GM18870 (cell line): ENCODE measurements at regions not wholly inside any gene's neighbourhood (a gene's known extent, or its start where the extent isn't known, plus 50 kb on each side); places are given as distances from the start of the nearest gene placed in this dataset.
"Not testable (repeated sequence)": the region's sequence is repeated elsewhere in the genome, so short reads cannot be mapped to it uniquely, and the experiment has no call there.

Experiments
- ATAC-seq: cut with Tn5 transposase; IDR thresholded peaks from one replicate; pipeline ENCODE4 v1.9.1; 2021; ENCODE audit warnings: moderate library complexity; ENCODE audit not compliant: unreplicated experiment

DNA sequence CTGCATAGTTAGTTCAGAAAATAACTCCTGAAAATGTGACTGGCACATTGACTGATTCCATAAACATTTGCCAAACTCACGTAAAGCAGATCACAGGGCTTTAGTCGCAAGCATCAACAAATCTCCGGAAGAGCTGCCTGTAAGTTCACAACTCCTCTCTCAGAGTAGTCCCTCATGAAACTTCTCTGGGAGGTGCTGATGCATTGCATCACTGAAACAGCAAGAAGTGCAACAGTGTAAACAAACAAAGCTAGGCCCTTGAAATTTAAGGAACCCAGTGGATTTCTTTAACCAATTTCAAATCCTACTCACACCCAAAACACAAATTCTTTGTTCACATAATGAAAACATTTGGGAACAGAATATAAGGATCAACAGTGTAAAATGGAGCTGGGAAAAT lies 1691.7 kb upstream of the FLRT2 start:
- ATAC-seq = no peak

DNA sequence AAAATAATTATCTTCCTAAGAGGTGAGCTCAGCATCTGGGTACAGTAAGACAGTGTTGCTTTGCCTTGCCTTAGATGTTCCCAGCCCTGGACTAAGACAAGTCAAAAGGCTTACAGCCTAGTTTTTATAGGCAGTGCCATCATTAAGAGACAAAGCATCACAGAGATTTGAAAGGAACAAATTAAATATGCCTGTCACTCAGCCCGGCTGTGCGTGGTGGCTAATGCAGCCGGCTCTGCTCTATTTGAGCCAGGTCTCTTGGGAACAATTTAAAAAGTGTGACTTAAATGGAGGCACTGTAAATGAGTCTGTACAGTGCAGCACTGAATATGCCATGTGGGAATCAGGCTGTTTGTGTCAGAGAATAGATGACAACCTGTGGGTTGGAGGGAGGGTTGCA lies 1687.4 kb upstream of the FLRT2 start:
- no peak for ATAC-seq

DNA sequence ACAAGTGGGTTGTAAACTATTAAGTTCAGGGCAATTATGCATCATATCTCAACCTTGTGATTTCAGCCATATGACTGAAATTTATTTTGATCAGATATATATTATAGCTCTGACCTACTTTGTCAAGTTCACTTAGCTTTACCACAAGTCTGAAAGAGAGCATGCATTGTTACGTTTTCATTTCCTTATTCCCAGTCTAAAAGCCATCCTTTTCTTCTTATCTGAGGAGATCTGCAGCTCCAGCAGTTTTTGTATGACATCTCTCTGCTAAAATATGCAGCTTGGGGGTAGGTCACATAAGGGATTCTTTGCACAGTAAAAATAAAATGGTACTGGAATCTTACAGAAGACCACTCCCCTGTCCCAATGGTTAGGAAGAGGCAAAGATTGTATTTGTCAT lies 1682.8 kb upstream of the FLRT2 start:
- no peak for ATAC-seq

DNA sequence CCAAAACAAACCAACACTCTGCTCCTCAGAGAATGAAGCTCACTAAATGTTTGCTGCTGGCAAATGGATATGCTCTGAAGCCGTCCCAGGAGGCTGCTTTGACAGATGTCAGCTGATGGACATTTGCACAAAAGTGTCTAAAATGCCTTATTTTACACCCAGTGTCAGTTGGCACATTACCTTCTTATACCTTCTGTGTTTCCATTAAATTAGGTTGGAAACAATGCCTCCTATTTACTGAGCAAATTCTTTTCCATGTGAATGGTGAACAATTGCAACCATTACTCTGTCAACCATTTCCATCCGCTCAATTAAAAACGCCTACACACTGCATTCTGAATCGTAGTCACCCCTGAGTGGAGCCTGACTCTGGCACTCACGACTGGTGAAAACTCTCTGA lies 1679.9 kb upstream of the FLRT2 start:
- no peak for ATAC-seq

DNA sequence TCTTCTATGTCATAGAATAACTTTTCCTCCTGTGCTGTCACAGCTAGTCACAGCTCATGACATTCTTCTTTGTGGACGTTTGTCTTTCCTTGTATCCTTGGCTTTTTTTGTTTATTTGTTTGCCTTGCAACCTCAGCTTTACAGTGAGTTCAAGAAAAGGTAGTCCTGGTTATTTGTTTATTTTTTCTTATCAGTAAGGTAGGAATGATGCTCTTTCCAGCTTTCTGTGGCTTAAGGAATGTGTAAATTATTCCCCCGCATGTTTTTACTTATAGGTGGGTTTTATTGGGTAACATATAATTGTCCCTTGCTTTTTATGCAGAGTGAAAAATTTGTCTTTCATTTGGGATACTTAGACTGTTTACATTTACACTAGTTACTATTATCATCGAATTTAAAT lies 1673.6 kb upstream of the FLRT2 start:
- no peak for ATAC-seq

DNA sequence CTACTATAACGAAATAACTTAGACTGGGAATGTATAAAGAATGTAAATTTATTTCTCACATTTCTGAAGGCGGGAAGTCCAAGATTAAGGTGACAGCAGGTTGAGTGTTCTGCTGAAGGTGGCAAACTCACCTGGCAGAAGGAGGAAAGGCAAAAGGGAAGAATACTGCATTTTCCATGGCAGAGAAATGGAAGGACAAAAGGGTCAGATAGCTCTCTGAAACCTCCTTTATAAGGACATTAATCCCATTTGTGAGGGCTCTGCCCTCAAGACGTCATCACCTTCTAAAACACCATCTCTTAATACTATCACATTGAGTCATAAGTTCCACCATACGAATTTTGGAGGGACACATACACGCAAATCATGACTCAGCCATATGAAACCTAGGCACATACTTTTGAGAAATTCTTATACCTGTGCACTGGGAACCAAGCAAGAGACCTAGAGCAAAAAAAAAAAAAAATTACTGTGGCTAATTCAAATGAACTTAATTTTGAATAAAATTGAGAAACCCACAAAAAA lies 1669.3 kb upstream of the FLRT2 start:
- ATAC-seq = no peak

DNA sequence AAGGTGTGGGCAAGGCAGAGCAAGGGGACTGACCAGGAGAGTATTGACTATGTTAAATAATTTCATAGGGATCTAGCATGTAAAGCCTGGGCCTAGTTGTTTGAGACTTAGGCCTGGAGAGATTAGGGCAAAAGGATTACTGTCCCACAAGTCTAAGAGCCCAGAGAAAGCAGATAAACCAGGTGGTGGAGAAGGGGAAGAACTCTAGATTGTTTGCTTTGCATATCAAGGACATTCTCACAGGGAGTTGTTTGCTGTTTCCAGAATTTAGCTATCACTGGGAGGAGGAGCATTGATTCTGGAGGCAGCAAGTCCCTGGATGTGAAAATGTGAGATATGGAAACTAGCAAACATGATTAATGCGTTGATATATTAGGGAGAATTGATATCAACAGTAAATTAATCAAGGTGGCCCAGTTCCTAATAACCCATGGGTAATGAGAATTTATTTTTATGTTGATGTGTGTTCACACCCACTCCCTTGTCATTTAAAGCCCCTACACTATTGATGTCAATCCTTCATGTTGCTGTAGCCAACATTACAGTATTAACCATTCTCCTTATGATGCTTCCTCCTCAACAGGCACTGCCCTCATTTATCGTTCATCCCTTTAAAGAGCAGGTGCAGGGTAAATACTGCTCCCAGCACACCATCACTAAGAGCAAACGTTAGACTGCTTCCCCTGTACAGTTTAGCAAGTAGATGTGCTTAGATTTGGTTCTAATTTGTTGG lies 1666.7 kb upstream of the FLRT2 start:
- no peak for ATAC-seq

DNA sequence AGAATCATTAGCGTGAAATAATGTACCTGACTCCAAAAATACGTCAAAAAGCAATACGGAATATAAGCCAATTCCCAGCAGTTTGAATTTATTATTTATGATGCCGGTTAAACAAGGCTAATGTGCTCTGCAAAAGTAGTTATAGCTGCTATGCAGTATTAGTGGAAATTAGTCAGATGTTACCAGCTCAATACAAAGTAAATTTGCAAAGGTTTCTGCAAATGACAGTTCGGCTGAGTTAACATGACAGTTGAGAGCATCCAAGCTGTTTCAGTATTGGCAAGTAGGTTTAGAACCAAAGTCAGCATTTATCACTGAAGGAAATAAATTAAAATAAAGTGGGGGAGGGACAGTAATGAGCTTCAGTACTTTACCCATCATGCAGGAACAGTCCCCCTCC lies 1665.8 kb upstream of the FLRT2 start:
- ATAC-seq = no peak

DNA sequence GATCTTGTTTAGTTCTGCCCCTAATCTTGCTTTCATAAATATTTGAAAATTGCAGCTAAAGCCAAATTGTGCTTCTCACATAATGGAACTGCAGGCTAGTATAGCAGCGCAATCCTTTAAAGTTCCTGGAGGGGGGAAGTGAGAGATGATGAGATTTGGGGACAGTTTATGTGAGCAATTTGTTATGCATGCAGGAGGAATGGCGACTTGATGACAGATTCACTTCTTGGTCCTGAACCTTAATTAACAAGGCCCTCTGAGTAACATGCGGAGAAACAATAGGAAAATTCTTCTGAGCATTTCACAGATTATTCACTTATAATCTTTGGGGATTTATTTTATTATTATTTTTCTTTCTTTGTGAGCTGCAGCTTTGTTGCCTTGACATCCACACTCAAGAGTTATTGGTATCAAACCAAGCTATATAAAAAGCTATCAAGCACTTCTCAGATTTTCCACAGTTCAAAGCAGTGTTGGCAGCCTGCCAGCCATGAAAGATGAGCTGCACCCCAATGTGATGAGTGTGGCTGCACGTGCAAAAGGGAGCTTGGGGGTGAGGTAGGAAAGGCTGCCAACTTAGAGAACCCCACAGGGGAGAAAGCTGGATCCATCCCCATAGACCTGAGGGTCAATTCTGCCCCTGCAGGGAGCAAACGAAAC lies 1662.2 kb upstream of the FLRT2 start:
- no peak for ATAC-seq

DNA sequence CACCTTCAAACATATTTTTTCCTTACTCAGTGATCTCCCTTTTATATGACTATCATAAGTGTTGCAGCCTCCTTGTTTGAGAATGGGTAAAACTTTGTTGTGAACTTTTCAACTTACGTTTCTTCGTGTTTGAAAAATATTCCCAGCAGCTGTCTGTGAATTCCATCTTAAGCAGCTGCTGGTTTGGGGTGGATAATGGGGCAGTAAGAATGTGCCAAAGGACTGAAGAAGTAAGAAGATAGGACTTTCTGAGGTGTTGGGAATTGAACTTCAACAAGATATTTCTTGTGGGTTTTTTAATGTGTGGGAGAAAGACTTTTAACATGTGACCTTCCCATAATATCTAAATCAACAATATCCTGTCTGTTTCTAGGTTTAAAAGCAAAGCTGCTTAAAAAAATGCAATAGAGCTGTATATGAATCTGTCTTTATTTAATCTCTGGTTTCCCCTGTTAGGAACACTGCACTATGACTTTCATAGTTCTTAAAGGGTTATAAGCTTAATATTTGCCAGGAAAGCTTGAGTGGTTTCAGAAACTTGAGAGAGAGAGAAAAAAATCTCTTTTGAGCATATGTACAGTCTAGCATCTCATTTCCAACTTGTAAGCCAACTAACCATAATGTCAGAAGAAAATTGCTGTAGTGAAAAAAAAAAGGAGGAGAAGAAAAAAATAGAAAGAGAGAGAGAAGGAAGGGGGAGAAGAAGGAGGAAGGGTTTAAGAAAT lies 1659.2 kb upstream of the FLRT2 start:
- no peak for ATAC-seq

DNA sequence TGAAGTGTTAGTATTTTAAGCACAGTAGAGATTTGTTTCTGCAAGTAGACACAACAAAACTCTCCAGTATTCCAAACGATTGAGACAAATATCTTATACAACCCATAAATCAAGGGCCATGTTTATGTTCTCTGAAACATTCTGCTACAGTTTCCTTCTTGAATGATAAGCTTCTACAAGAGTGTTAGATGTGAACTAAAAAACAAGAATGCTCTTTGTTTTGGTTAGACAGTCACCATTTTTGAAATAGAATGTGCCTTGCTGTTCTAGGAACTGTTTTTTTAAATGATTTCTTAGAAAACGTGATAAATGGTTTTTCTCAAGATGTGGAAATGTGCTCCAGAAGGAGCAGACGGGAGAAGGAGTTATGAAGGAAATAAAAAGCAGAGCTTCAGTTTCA lies 1656.3 kb upstream of the FLRT2 start:
- ATAC-seq = no peak

DNA sequence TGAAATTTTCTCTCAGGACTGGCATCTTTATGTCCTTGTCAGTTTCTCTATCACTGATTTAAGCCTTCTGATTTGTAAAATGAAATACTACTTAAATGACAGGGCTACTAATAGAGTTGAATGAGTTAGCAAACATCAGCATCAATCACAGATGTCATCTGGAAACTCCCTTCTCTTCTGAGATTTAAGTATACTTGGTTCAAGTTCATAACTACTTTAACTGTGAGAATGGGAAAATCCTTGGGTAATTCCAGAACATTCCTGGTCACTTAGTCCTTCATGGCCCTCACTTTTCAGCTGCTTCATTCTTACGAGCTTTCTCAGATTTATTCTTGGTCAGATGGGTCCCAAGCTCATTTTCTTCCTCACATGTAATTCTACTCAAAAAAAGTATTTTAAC lies 1655.3 kb upstream of the FLRT2 start:
- ATAC-seq = no peak

DNA sequence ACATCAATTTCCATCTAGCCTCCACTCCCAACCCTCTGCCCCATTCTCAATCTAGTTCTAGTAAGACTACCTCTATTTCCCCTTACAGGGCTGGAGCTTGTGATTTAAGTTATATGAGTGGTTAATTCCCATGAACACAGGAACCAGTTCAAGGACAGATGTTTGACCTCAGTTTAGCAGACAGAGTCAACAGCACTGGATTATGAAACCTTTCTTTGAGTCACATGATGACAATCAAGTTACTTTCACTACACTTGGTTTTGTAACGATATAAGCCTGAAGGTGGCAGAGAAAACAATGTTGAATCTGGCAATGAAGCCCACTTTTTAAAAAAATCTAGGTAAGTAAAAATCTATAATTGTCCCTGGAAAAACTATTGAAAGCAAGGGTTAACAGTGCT lies 1646.2 kb upstream of the FLRT2 start:
- ATAC-seq = no peak

DNA sequence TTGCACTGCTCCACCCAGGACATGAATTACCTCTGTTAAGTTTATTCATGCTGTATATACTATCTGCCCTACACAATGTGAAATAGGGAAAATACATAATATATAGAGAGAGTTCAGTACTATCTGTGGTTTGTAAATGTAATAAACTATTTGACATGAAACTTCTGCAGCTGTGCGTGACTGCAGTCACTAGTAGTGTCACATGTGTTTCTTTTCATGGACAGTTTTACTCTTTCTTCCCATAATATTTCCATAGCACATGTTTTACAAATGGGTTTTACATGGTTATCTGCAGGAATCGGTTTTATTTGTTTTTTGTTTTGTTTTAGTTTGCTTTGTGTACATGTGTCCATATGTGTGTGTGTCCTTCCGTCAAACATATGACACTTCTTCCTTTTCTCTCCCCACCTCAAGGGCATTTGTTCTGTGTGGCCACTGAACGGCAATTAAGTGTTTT lies 1644.1 kb upstream of the FLRT2 start:
- ATAC-seq = no peak

DNA sequence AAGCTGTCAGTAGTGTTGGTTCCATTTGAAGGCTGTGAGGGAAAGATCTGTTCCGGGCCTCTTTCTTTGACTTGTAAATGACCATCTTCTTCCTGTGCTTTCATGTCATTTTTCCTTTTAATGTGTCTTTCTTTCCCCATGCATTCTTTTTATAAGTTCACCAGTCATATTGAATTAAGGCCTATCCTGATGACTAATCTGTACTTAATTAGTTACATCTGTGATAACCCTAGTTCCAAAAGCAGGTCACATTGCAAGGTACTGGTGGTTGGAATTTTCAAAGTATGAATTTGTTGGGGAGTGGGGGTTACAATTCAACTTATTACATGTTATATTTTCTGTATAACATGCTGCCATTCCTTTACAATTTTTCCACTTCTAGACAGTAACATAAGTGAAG lies 1642.1 kb upstream of the FLRT2 start:
- ATAC-seq = no peak

DNA sequence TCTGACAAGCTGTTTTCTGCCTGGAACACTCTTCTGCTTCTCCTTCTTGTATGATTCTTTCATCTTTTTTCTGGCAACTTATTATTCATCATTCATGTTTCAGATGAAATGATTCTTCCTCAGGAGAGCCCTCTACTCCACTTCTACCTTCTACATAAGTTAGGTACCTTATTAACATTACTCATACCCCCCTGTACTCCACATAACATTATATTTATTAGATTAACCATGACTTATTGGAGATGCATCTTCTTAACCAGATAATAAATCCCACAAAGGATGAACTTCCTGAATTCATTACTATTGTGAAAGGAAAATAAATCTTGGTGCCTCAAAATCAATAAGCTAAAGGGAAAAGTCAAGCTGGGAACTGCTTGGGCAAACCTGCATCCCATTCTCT lies 1636.5 kb upstream of the FLRT2 start:
- ATAC-seq = no peak

DNA sequence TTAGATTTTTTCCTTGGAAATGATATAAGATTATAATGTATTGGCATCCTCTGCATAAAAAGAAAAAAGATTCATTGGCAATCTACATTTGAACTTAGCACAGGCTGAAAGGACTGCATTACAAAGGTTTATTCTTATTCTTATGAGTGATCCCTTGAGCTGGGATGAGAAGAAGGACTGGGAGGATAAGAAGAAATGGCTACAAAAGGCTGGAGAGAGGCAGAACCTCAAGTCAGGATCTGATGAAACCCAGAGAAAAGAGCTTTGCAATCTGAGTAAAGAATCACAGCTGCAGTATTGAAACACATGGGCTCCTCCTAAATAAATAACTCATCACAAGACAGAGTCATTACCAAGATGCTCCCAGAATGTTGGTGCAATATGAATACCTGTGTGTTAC lies 1635.4 kb upstream of the FLRT2 start:
- ATAC-seq = no peak

DNA sequence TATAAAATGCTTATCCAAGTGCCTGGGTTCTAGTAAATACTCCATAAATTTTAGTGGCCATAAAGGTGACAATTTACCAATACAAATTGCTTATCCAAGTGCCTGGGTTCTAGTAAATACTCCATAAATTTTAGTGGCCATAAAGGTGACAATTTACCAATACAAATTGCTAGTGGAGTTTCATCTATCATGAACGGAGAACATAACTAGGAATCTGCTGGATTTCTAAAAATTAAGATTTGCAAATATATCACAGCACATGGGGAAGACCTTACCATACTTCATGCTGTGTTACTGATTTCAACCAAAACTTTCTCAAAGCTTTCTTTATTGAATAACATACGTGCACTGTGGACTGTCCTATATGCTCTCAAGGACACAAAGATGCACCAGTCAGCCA lies 1631.4 kb upstream of the FLRT2 start:
- ATAC-seq = not testable (repeated sequence)

DNA sequence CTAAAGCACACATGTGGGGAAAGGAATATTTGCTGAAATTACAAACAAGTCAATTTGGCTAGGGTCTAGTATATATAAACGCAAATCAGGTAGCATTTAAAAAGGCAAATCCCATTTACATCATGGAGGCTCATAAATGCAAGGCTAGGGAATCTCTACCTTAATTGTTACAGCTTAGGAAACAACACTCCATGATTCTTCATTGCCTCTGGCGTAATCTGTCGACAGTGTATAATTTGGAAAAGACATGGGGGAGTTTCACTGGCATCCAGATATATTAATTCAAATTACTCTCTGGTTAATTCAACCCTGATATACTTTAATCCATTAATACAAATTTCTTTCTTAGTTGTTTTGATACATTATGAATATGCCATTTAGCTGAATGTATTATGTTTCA lies 1630.2 kb upstream of the FLRT2 start:
- no peak for ATAC-seq

DNA sequence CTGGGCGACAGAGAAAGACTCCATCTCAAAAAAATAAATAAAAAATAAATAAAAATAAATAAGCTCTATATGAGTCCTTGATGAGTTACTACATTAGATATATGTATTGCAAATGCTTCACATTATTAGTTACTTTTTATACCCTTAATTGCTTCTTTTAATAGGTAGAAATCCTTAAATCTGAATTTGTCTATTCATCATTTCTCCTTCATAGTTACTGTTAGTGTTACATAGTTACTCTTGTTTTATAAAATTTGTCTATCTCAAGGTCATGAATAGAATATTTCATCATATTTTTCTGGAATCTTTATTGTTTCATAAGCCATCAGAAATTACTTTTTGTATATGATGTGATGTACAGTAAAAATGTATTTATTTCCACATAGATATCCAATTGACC lies 1624.8 kb upstream of the FLRT2 start:
- ATAC-seq = no peak

DNA sequence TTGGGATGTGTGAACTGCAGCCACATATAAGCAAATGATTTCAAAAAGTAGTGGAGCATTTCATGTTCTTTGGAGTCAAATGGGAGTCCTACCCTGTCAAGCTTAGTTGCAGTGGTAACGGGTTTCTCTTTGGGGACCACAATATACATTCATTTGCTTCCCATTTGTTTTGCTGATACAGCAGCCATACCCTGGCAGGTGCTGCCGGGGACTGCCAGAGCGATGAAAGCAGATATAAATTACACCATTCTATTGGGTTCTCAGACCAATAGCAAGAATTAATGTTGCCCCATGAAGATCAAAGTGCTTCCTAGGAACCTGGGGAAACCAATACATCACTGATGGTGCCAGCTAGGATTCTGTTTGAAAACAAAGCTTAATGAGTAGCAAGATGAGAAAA lies 1621.5 kb upstream of the FLRT2 start:
- no peak for ATAC-seq

DNA sequence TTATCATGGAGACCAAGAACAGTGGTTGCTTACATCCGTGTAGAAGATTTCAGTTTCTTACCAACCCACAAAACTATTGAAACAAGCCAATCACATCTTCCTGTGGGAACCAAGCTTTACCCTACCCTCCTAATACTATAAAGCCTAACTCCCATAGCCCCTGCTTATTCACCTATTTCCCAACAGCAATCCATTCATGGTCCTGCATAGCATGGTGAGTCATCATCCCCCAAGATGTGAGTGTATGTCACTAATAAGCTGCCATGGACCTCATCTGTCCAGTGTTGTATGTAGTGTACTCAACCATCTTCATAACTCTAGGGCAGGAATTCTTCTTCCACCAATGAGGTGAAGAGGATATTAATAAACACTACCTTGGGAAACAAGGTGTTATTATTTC lies 1620.4 kb upstream of the FLRT2 start:
- ATAC-seq = no peak
